GM18519 (cell line): ENCODE measurements at regions not wholly inside any gene's neighbourhood (a gene's known extent, or its start where the extent isn't known, plus 50 kb on each side); places are given as distances from the start of the nearest gene placed in this dataset.
"Not testable (repeated sequence)": the region's sequence is repeated elsewhere in the genome, so short reads cannot be mapped to it uniquely, and the experiment has no call there.

ENCODE experiments used
- ATAC-seq: cut with Tn5 transposase; IDR thresholded peaks from one replicate; pipeline ENCODE4 v1.9.1; 2021; ENCODE audit warnings: mild to moderate bottlenecking, moderate library complexity; ENCODE audit not compliant: unreplicated experiment, low FRiP score

DNA sequence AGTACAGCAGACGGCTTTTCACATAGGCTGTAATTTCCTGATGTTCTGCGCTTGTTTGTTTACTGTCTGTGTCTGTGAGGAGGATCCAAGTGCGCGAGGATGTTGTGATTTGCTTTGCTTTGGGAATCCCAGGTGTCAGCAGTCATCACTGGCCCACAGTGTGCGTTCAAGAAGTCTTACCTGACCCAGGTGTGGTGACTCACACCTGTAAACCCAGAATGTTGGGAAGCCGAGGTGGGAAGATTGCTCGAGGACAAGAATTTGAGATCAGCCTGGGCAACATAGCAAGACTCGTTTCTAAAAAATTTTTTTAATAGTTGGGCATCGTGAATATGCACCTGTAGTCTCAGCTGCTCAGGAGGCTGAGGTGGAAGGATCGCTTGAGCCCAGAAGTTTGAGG is 110.7 kb downstream of the CRLF3 start:
- ATAC-seq = not testable (repeated sequence)

DNA sequence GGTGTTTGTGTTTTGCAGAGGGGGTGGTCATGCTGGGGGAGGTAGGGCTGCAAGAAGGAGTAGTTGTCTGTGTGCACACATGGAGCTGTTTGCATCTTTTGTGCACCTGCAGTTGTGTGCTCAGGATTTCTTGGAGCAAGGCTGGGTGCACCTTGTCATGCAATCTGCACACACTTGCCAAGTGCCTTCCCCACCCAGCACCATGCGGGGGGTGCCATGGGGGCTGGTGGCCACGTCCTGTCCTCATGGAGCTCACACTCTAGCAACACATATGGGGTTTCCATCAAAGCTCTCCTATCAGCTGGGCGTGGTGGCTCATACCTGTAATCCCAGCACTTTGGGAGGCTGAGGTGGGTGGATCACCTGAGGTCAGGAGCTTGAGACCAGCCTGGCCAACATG is 111.6 kb downstream of the CRLF3 start:
- not testable (repeated sequence) for ATAC-seq

DNA sequence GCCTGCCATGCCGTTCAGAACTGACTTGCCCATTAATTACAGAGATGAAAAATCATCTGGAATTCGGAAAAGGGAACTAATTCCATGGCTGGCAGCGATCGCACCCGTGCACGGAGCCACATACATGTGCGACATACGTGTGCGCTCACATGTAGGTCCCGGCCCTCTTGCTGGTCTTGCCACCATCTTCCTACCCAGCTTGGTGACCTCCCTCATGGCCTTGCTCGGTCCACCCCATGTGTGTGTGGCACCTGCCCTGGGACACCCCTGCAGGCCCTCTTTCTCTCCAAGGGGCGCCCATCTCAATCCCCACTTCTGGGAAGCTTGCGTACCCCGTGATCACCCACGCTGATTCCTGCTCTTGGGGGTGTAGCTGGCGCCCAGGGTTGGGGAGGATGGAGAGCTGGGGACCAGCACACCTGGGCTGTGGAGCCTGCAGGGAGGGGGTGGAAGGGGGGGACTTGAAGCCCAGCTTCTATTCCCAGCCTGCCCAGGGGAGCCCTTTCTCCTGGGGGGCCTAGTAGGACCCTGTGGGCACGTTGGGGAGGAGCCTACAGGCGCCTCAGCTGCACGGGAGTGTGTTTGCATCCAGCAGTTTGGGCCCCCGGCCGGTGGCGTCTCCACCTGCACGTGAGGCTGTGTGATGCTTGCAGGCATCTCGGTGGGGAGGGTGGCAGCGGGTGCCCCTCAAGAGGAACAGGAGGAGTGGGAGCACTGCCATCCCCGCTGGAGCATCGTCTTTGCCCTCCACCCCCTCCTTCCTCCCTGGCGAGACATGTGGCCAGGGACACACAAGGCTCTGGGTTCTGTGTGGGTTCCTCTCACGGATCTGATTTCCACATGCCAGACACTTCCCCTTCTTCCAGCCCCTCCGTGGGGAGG is 112.6 kb downstream of the CRLF3 start:
- not testable (repeated sequence) for ATAC-seq

DNA sequence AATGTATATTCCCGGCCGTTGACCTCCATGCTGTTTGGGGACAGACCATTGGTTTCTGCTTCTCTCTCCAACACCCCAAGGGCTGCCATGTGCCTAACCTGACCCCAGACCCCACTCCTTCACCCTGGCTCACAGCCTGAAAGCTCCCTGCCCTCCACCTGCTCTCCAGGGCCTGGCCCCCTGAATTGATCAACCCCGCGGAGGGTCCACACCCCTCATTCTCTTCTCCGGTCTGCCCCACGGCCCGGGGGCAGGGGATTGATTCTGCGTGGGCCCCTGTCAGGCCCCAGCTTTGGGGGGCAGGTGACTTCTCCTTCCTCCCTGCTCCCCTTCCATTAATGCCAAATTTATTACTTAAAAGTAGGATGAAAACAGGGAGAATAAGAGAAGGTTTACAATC is 113.3 kb downstream of the CRLF3 start:
- ATAC-seq = not testable (repeated sequence)

DNA sequence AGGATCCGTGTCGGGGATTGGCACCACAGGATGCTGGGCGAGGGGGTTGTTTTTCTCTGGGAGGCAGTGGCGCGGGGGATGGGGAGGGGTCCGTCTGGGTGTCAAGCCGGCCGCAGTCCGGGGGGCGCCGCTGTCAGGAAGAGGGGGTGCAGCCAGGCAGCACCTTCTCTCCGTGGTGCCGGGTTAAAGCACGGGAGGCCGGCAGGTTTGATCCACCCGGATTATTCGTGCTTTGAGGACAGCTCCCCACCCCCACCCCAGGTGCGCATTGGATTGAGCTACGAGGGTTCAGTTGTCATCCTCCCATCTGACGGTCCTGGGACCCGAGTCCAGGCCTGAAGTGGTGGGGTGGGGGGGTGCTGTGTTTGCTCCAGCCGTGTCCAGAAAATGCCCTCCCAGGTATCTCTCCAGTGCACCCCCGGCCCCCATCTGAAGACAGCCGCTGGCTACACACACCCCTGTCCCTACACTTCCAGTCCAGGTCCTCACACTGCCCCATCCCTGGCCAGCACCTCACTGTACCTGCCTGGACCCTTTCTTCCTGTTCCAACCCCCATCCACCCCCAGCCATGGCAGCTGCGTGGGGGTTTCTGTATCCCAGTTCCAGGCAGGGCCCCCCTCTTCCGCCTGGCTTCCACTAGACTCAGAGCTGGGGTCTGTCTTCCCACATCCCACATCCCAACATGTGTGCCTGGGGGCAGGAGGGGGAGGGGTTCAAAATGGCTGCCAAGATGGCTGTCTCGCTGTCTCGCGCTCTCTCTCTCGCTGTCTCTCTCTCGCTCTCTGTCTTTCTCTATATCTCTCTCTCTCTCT is 114.0 kb downstream of the CRLF3 start:
- ATAC-seq = not testable (repeated sequence)

DNA sequence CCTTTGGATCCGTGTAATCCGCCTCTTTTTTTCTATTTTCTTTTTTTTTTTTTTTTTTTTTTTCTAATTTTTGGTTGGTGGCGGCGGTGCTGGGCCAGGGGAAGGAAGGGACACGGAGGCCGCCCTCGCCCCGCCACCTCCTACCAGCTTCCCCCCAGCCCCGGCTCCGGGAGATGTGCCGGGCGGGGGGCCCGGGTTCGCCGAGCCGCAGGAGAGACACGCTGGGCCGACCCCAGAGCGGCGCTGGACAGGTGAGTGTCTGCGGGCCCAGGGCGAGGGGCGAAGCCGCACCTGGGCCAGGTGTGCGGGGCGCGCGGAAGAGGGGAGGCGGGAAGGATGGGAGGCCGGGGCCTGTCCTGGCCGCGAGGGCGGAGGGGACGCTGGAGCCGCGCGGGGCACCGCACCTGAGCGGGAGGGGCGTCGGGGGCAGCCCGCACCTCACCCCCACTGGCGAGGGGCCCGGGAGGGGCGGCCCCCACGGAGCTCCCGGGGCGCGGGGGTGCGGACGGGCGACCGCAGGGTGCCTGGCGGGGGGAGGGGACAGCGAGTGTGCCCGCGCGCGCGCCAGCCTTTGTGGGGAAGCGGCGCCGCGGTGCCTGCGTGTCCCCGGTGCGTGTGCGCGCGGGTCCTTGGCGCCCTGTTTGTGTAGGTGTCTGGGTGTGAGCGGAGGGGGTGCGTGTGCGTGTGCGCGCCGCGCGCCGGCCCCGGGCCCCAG is 114.8 kb downstream of the CRLF3 start:
- not testable (repeated sequence) for ATAC-seq

DNA sequence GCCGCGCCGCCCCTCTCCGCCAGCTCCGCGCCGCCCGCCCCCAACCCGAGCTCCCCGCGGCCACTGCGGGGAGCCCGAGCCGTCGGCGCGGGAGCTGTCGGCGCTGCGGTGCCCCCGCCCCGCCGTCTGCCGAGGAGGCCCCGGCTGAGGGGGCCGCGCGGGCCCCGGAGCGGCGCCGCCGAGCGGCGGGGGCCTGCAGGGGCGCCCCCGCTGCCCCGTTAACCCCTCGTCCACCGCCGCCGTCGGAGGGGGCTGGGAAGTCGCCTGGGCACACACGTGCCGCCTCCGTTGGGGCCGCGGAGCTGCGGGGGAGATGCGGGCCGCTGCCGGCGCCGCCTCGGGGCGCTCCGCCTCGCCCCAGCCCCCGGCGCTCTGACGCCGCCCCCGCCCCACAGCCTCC is 115.4 kb downstream of the CRLF3 start:
- not testable (repeated sequence) for ATAC-seq

DNA sequence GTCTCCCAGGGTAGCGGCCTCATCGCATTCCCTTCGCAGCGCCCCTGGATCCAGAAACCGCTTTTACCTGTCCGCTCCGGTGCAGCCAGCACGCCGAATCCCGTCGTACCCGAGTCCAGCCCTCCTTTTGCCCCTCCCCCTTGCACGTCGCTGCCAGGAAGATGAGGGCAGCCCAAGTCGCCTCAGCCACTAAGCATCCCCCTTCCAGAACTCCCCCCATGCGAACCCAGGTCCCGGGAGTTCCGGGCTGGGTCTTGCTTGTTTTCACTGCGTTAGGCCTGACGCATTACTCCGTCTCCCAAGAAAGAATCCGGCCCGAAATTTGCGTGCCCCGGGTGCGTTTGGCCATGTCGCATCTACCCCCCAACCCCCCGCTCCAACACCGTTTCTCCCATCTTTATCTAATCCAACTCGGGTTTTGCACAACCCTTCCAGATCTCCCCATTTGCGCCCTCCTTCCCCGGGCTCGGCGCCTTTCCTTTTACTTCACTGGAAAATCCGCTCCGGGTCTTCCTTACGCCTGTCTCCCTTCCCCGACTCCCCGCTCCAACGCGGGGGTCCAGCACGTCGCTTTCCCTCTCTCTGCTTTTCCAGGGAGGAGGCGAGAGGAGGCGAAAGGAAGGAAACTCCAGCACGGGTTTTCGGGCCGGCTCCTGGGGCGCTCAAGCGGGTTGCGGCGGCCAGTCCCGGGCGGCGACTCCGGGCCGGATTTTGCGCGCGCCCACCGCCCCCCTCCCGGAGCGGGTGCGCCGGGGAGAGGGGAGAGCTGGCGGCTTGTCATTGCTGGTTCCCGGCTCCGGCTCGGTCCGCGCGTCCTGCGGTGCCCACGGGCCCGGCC is 116.0 kb downstream of the CRLF3 start:
- ATAC-seq = not testable (repeated sequence)

DNA sequence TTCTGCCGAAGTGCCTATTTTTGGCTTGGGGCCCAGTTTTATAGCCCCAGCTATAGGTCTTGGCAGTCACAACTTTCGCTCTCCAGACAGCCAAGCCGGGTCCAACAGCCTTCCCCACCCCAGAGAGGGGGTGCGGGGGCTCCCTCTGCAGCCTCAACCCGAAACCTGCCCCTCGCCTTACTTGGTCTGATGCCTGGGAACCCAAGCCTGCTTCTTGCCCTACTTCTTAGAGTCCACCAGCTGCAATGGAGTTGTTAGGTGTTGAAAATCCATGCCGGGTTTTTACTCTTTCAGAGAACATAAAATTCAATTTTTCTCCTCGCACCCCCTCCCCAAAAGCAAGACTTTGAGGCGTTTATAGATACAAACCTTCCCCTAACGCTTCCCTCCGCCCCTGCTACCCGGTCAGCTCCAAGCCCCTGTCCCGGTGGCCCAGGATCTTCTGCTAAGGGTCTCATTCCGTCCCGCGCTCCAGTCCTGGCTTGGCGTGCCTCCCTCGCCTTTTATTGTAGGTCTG is 116.7 kb downstream of the CRLF3 start:
- ATAC-seq = not testable (repeated sequence)

DNA sequence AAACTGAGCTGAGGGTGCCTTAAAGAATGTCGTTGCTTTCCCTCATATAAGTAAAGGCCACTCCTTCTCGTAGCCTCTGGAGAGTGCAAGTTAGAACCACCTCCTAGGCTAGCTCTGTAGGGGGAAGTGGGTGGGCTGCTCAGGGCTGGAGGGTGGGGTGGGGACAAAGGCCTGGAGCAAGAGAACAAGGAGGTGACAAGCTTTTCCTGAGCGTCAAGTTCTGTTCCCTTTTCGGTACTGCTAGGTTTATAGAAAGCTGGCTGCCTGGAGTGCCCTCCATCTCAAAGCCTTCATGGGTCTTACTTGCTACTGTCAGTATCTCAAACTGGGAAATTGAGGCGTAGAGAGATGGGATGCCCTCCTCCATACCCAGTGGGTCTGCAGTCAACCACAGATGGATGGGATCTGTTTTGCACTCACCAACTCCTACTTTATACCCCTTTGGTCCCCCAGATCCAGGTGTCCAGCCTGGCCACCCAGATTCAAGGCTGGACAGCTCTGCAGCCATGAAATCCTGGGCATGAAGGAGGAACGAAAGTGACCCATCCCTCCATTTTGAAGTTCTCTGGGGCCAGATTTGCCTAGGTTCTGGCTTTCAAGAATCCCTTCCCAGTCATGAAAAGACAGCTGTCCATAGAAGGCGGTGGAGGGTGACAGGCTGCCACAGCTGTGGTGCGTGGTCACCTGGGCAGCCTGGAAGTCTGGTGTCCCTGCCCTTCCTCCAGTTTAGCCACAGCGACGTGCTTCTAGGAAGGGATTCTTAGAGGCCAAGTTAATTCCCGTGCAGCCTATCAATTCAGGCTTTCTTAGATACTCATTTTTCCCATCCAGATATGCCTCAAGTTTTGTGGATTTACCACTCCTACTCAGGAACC is 117.8 kb downstream of the CRLF3 start:
- ATAC-seq = not testable (repeated sequence)

DNA sequence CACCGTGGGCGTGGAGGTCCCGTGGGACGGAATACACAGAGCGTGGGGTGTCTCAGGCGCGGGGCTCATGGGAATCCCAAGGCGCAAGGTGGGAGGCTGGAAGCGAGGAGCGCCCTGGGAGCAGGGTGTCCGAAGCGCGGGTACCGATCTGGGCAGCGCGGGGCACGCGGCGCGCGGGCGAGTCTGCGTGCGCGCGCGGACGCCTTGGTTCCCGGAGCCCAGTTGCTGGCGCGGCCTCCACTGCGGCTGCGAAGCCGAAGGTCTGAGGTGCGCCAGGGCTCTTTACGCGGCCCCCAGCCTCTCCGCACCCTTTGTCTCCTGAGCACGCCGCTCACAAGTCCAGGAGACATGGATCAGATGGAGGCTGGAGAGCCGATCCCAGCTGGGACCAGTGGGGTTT is 118.5 kb downstream of the CRLF3 start:
- ATAC-seq = not testable (repeated sequence)

DNA sequence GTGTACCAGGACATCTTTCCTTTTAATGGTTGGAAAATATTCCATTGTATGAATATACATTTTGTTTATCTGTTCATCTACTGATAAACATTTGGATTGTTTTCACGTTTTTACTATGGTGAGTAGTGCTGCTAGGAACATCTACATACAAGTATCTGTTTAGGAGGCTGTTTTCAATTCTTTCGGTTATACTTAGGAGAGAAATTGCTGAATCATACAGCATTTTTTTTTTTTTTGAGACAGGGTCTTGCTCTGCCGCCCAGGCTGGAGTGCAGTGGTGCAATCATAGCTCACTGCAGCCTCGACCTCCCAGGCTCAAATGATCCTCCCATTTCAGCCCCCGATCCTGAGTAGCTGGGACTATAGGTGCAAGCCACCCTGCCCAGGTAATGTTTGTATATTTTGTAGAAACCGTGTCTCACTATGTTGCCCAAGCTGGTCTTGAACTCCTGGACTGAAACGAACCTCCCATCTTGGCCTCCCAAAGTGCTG is 122.9 kb downstream of the CRLF3 start:
- ATAC-seq = no peak

DNA sequence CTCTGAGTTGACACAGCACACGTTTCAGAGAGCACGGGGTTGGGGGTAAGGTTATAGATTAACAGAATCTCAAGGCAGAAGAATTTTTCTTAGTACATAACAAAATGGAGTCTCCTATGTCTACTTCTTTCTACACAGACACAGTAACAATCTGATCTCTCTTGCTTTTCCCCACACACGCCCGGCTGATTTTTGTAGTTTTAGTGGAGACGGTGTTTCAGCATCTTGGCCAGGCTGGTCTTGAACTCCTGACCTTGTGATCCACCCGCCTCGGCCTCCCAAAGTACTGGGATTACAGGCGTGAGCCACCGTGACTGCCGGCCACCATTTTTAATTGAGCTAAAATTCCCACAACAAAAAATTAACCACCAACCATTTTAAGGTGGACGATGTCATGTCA is 123.7 kb downstream of the CRLF3 start:
- ATAC-seq = not testable (repeated sequence)

DNA sequence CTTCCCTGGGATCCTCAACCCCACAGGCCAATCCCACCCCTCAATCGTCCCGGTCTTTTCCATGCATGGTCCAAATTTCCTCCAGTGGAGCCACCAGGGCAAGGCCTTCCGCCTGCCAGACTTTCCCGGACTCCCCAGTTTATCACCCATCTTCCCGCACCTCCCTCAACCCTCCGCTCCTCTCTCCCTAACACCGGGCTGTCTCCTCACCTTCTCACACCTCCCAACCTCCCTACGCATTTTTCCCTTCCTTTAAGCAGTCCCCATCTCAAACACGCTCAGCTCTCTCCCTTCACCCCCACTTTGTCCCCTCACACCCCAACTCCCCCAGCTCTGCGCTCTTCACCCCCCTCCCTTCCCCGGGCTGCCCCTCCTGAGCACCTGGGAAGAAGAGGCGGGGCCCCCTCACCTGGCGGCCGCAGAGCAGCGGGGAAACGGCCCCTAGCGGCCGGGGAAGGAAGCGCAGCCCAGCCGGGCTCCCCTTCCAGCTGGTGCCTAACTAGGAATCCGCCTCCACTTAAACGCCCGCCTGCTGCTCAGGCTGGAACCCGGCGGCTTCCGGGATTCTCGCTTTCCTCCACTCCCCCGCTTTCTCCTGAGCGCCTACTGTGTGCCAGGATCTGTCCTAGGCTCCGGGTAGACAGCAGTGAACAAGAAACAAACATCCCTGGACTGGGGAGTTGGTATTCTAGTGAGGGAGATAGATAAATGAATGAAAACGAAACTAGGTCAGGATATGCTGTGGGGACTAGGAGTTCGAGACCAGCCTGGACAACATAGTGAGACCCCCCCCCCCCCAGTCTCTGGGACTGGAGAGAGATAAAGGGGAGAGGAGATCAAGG is 126.7 kb downstream of the CRLF3 start:
- not testable (repeated sequence) for ATAC-seq

DNA sequence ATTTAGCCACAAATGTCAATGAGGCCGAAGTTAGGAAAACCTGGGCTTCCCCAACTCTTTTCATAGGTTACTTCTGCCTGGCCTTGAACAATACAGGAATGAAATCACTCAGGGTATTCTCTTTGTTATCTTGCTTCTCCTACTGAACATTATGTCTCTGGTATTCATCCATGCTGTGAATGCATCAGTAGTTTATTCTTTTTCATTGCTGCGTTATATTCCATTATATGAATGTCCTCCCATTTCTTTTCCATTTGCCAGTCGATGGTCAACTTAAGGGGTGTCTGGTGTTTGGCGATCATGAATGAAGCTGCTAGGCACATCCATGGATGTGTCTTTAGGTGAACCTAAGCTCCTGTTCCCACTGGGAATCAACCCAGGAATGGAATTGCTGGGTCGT is 128.3 kb downstream of the CRLF3 start:
- ATAC-seq = no peak

DNA sequence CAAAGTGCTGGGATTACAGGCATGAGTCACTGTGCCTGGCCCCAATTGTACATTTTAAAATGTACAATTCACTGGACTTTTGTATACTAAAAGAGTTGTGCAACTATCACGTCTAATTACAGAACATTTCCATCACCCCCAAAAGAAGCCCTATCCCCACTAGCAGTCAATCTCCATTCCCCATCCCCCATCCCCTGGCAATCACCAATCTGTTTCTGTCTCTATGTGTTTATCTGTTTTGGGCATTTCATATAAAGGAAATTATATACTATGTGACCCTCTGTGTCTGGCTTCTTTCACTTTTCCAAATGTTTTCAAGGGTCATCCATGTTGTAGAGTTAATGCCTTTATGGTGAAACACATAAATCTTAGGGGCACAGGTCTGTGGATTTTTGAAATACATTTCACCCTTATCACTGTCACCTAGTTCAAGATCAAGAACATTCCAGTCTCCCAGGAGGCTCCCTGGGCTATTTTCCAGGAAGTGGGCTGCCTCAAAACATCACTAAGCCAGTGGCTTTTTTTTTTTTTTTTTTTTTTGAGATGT is 129.2 kb downstream of the CRLF3 start:
- ATAC-seq = not testable (repeated sequence)

DNA sequence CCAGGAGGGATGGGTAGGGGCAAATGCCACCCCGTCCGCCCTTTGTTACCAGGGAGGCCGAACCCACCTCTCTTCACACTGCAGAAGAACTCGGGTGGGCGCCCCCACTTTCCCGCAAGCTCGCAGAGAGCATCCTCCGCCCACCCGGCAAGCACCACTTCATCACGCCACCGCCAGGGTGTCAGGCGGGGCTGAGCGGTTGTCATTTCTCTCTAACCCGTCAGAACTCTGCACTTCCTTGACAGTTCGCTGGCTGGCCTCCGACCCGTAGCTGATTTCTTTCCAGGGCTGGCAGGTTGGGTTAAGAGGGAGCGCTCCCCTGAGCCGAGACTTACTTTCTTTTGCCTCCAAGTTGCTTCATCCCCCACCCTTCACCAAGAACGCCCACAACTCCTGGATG is 130.7 kb downstream of the CRLF3 start:
- ATAC-seq = not testable (repeated sequence)
